GM18873 (cell line): ENCODE measurements at regions not wholly inside any gene's neighbourhood (a gene's known extent, or its start where the extent isn't known, plus 50 kb on each side); places are given as distances from the start of the nearest gene placed in this dataset.

Experiments
- ATAC-seq: cut with Tn5 transposase; IDR thresholded peaks from one replicate; pipeline ENCODE4 v1.9.1; 2021; ENCODE audit warnings: mild to moderate bottlenecking, moderate library complexity, moderate number of reproducible peaks; ENCODE audit not compliant: unreplicated experiment, low FRiP score

- ATAC-seq = no peak
Measured at GRCh38 chr11:113634940-113635575, 71.0 kb downstream of the TMPRSS5 start.

GRCh38 chr11:113632981-113633380 lies 73.1 kb downstream of the TMPRSS5 start:
- ATAC-seq = no peak

- no peak for ATAC-seq
Measured at GRCh38 chr11:113629562-113629961, 76.5 kb downstream of the TMPRSS5 start.

GRCh38 chr11:113628912-113629311 lies 77.2 kb downstream of the TMPRSS5 start:
- ATAC-seq = no peak

- no peak for ATAC-seq
Measured at GRCh38 chr11:113627946-113628345, 78.2 kb downstream of the TMPRSS5 start.

- no peak for ATAC-seq
Measured at GRCh38 chr11:113627297-113627696, 78.8 kb downstream of the TMPRSS5 start.

- ATAC-seq = no peak
Measured at GRCh38 chr11:113626736-113627135, 79.4 kb downstream of the TMPRSS5 start.

- ATAC-seq = no peak
Measured at GRCh38 chr11:113623114-113623513, 83.0 kb downstream of the TMPRSS5 start.

GRCh38 chr11:113618360-113618759 lies 87.7 kb downstream of the TMPRSS5 start:
- no peak for ATAC-seq

GRCh38 chr11:113615773-113616172 lies 90.3 kb downstream of the TMPRSS5 start:
- no peak for ATAC-seq

GRCh38 chr11:113615098-113615497 lies 91.0 kb downstream of the TMPRSS5 start:
- ATAC-seq = no peak

- no peak for ATAC-seq
Measured at GRCh38 chr11:113614097-113614496, 92.0 kb downstream of the TMPRSS5 start.

GRCh38 chr11:113613619-113614018 lies 92.5 kb downstream of the TMPRSS5 start:
- ATAC-seq = no peak

GRCh38 chr11:113604186-113604585 lies 101.9 kb downstream of the TMPRSS5 start:
- ATAC-seq = no peak

GRCh38 chr11:113603277-113604059 lies 102.6 kb downstream of the TMPRSS5 start:
- no peak for ATAC-seq

GRCh38 chr11:113602483-113602882 lies 103.6 kb downstream of the TMPRSS5 start:
- ATAC-seq = no peak

- no peak for ATAC-seq
Measured at GRCh38 chr11:113596658-113597057, 109.5 kb downstream of the TMPRSS5 start.

- no peak for ATAC-seq
Measured at GRCh38 chr11:113595810-113596594, 110.1 kb downstream of the TMPRSS5 start.

GRCh38 chr11:113593698-113594308 lies 112.3 kb downstream of the TMPRSS5 start:
- ATAC-seq = no peak

- ATAC-seq = no peak
Measured at GRCh38 chr11:113591117-113591516, 115.0 kb downstream of the TMPRSS5 start.

- peak; percentile 84 for ATAC-seq
Measured at GRCh38 chr11:113587308-113587739, 112.1 kb upstream of the DRD2 start.
